CD4-positive, alpha-beta T cell (primary cell): ENCODE measurements at regions not wholly inside any gene's neighbourhood (a gene's known extent, or its start where the extent isn't known, plus 50 kb on each side); places are given as distances from the start of the nearest gene placed in this dataset.

Experiments
- ATAC-seq: fragments of 200-7000 bp; cut with Tn5 transposase; one replicate; pipeline ENCODE4 v1.10.0; 2022; ENCODE audit warnings: mild to moderate bottlenecking; ENCODE audit not compliant: poor library complexity
- CTCF ChIA-PET: fragments of 350-600 bp; sonication (Branson Sonifier 250); formaldehyde crosslinking; loops from one replicate; lab custom pipeline; 2021; ENCODE audit warnings: antibody characterized with exemption, inconsistent platforms; lab: Charles Lee
- POLR2A ChIA-PET: fragments of 350-600 bp; sonication (Branson Sonifier 250); formaldehyde crosslinking; loops from one replicate; lab custom pipeline; 2021; ENCODE audit warnings: antibody characterized with exemption, inconsistent platforms; lab: Charles Lee
- DNase-seq, 14 experiments: peaks; one replicate each; pipeline ENCODE4 v3.0.0-alpha.2; 2013 to 2020; ENCODE audit warnings: mixed read lengths in 2 of 14
- H3K27ac ChIP-seq, 2 donors: one replicate each; pipeline versions ENCODE4 v1.5.1 to v1.7.0; 2013; ENCODE audit warnings: low read length in 2 of 2, low read depth in 1 of 2, mild to moderate bottlenecking in 1 of 2
- H3K27me3 ChIP-seq, 2 experiments: 1 replicate in 1 of 2; 2 replicates in 1 of 2; pipeline versions ENCODE4 v1.6.1 to v1.7.0; 2013; ENCODE audit warnings: low read length in 2 of 2, control low read depth in 1 of 2, mild to moderate bottlenecking in 1 of 2, moderate library complexity in 1 of 2; ENCODE audit not compliant: insufficient read depth in 2 of 2, control insufficient read depth in 1 of 2
- H3K36me3 ChIP-seq: one replicate; pipeline ENCODE4 v1.6.1; 2013; ENCODE audit warnings: low read length, control low read depth; ENCODE audit not compliant: insufficient read depth
- H3K4me1 ChIP-seq: one replicate; pipeline ENCODE4 v1.6.1; 2013; ENCODE audit warnings: low read length, control low read depth; ENCODE audit not compliant: insufficient read depth
- H3K4me3 ChIP-seq: one replicate; pipeline ENCODE4 v1.5.1; 2013; ENCODE audit warnings: mild to moderate bottlenecking, low read length, moderate library complexity
- H3K9me3 ChIP-seq, 2 experiments: 1 replicate in 1 of 2; 2 replicates in 1 of 2; pipeline versions ENCODE4 v1.6.1 to v1.7.0; 2013; ENCODE audit warnings: low read length in 2 of 2, mild to moderate bottlenecking in 2 of 2, control low read depth in 1 of 2, moderate library complexity in 1 of 2; ENCODE audit not compliant: control insufficient read depth in 1 of 2, insufficient read depth in 1 of 2
- H3K27ac Mint-ChIP-seq: one replicate; pipeline ENCODE4 v1.8.0; 2020; ENCODE audit warnings: mixed read lengths
- H3K27me3 Mint-ChIP-seq: one replicate; pipeline ENCODE4 v1.8.0; 2021; ENCODE audit warnings: mixed read lengths
- H3K36me3 Mint-ChIP-seq: one replicate; pipeline ENCODE4 v1.8.0; 2021; ENCODE audit warnings: low read depth, mixed read lengths
- H3K4me1 Mint-ChIP-seq: one replicate; pipeline ENCODE4 v1.8.0; 2021; ENCODE audit warnings: low read depth, mixed read lengths
- H3K4me3 Mint-ChIP-seq: one replicate; pipeline ENCODE4 v1.8.0; 2020; ENCODE audit warnings: mild to moderate bottlenecking, mixed read lengths
- H3K9me3 Mint-ChIP-seq: one replicate; pipeline ENCODE4 v1.8.0; 2020; ENCODE audit warnings: mixed read lengths
- CTCF ChIP-seq: fragments of 200-600 bp; IDR thresholded peaks from one replicate; pipeline ENCODE4 v1.8.0; 2022; ENCODE audit warnings: antibody characterized with exemption, mild to moderate bottlenecking
- intact Hi-C, 2 experiments: fragments of 100-400 bp; cut with DNase I in 1 of 2; cut with micrococcal nuclease in 1 of 2; formaldehyde crosslinking; loops; one replicate each; pipeline versions ENCODE4 v1.15.1 to v1.9.0; 2023 to 2025; cut with DNase I, micrococcal nuclease

GRCh38 chr10:63899673-63900300 lies 378.6 kb downstream of the REEP3 start:
- ChIA-PET POLR2A (no interaction called here), CTCF (no interaction called here)
- Mint-ChIP-seq H3K36me3 (no peaks in the 10 kb centered on the region), H3K4me3 (no peak overlapping the region), H3K9me3 (no peaks in the 10 kb centered on the region), H3K27ac (no peak overlapping the region), H3K4me1 (no peaks in the 10 kb centered on the region), H3K27me3 (peaks cover 17% of the 10 kb centered on the region)
- intact Hi-C loops: no loop called here
- Histone ChIP-seq H3K4me3 (no peak overlapping the region), H3K27ac (no peak overlapping the region), H3K4me1 (no peaks in the 10 kb centered on the region), H3K36me3 (no peaks in the 10 kb centered on the region), H3K9me3 (no peaks in the 10 kb centered on the region), H3K27me3 (peaks cover 0 to 5% of the 10 kb centered on the region in 2 experiments)
- ATAC-seq (no peak), DNase-seq (no peak)
- TF ChIP-seq CTCF: no peak

- TF ChIP-seq CTCF: no peak
- Histone ChIP-seq H3K4me3 (no peak overlapping the region), H3K4me1 (no peaks in the 10 kb centered on the region), H3K27ac (no peak overlapping the region), H3K36me3 (no peaks in the 10 kb centered on the region), H3K27me3 (no peaks in the 10 kb centered on the region), H3K9me3 (no peaks in the 10 kb centered on the region)
- no peaks in the 10 kb centered on the region for H3K36me3 Mint-ChIP-seq
- ChIA-PET CTCF (no interaction called here), POLR2A (no interaction called here)
- DNase-seq (no peak), ATAC-seq (no peak)
- intact Hi-C loops: no loop called here
- peaks cover 17% of the 10 kb centered on the region for H3K27me3 Mint-ChIP-seq
- H3K4me1 Mint-ChIP-seq: no peaks in the 10 kb centered on the region
- no peak overlapping the region for H3K4me3 Mint-ChIP-seq
- no peak overlapping the region for H3K27ac Mint-ChIP-seq
- H3K9me3 Mint-ChIP-seq: no peaks in the 10 kb centered on the region
Observed at GRCh38 chr10:63901228-63901627, 380.0 kb downstream of the REEP3 start.

DNA sequence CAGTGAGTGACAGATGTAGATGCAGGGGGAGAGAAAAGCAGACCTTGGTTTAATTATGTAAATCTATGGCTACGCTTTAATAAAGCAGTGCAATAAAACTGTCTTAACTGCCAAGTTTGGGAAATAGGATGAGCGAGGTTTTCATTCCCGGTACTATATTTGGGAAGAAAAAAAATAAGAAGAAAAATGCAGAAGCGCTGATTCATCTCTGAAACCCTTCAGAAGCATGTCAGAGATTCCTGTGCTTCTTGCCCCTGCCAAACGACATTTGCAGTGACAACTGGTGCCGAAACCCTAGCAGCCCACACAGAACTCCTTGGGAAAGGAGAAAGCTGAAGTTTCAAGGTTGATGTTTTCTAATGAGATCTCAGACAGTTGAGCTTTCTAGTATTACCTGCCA lies 380.7 kb downstream of the REEP3 start:
- no peak for DNase-seq
- intact Hi-C loops: no loop called here
- Mint-ChIP-seq H3K36me3 (no peaks in the 10 kb centered on the region), H3K27ac (no peak overlapping the region), H3K4me3 (no peak overlapping the region), H3K4me1 (no peaks in the 10 kb centered on the region), H3K9me3 (no peaks in the 10 kb centered on the region), H3K27me3 (peaks cover 17% of the 10 kb centered on the region)
- Histone ChIP-seq H3K4me1 (no peaks in the 10 kb centered on the region), H3K27me3 (no peaks in the 10 kb centered on the region), H3K36me3 (no peaks in the 10 kb centered on the region), H3K9me3 (no peaks in the 10 kb centered on the region), H3K27ac (no peak overlapping the region), H3K4me3 (no peak overlapping the region)
- TF ChIP-seq CTCF: no peak
- ChIA-PET POLR2A (no interaction called here), CTCF (no interaction called here)
- ATAC-seq: no peak
